ENCODE measurements at regions not wholly inside any gene's neighbourhood (a gene's known extent, or its start where the extent isn't known, plus 50 kb on each side); places are given as distances from the start of the nearest gene placed in this dataset.

DNA sequence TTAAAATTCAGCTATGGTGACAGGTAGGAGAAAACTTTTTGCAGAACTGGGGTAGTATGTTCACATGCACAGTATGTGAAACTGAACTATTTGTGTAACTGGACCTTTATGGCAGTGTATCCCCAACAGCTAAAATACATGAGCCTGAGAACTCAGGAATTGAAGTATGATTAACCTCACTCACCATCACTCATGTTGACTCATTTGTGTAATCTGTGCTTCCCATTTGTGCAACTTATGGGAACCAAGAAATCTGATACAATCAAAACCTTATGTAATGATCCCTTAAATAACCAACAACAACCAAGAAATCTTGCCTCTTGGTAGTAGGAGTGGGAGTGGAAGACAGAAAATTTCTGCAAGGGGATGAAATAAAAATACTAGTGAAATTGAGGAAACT lies 674.9 kb downstream of the HDGFL1 start:
- no peak overlapping the region for H3K4me3 ChIP-seq (ENCODE audit: low read depth, low read length)
- peak; percentile 23 for DNase-seq (ENCODE audit: low read depth)
- no peak for TF ChIP-seq CTCF (conservative IDR thresholded peaks at IDR 0.05; ENCODE audit: low read depth, low read length)

- DNase-seq (ENCODE audit: low read depth): no peak
- no peak overlapping the region for H3K4me3 ChIP-seq (ENCODE audit: low read depth, low read length)
- TF ChIP-seq CTCF (conservative IDR thresholded peaks at IDR 0.05; ENCODE audit: low read depth, low read length): no peak
Measured at GRCh38 chr6:23245572-23245971, 676.2 kb downstream of the HDGFL1 start.

DNA sequence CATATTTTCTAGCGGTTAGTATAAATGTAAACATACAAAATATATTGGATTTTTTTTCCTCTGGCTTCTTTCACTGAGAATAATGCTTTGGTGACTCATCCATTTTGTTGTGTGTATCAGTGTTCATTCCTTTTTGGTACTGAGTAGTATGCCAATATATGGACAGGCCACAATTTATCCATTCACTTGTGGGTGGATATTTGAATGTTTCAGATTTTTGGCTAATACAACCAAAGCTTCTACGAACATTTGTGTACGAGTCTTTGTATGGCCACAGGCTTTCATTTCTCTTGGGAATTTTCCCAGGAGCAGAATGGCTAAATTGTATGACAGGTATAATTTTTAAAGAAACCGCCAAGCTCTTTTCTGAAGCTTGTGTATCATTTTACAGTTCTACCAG lies 677.5 kb downstream of the HDGFL1 start:
- H3K4me3 ChIP-seq (ENCODE audit: low read depth, low read length): no peak overlapping the region
- TF ChIP-seq CTCF (conservative IDR thresholded peaks at IDR 0.05; ENCODE audit: low read depth, low read length): no peak
- DNase-seq (ENCODE audit: low read depth): no peak

GRCh38 chr6:23250556-23250955 lies 681.2 kb downstream of the HDGFL1 start:
- H3K4me3 ChIP-seq (ENCODE audit: low read depth, low read length): no peak overlapping the region
- TF ChIP-seq CTCF (conservative IDR thresholded peaks at IDR 0.05; ENCODE audit: low read depth, low read length): no peak
- DNase-seq (ENCODE audit: low read depth): no peak

- H3K4me3 ChIP-seq (ENCODE audit: low read depth, low read length): no peak overlapping the region
- no peak for DNase-seq (ENCODE audit: low read depth)
- no peak for TF ChIP-seq CTCF (conservative IDR thresholded peaks at IDR 0.05; ENCODE audit: low read depth, low read length)
Measured at GRCh38 chr6:23262864-23263263, 693.5 kb downstream of the HDGFL1 start.

DNA sequence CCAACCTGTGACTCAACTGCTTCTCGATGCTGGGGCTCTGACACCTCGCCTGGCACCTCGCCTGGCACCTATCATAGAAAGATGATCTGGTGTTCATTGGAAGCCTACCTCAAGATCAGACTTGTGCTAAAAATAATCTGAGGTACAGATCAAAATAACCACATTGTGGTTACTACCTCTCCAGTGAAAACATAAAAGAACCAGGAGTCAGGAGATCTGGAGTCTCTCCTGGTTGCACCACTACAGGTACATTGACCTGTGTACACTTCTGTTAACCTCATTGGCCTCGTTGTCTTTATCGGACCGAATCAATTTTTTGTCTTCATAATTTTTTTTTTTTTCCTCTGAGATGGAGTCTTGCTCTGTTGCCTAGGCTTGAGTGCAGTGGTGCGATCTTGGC lies 695.9 kb downstream of the HDGFL1 start:
- TF ChIP-seq CTCF (conservative IDR thresholded peaks at IDR 0.05; ENCODE audit: low read depth, low read length): no peak
- DNase-seq (ENCODE audit: low read depth): no peak
- no peak overlapping the region for H3K4me3 ChIP-seq (ENCODE audit: low read depth, low read length)

DNA sequence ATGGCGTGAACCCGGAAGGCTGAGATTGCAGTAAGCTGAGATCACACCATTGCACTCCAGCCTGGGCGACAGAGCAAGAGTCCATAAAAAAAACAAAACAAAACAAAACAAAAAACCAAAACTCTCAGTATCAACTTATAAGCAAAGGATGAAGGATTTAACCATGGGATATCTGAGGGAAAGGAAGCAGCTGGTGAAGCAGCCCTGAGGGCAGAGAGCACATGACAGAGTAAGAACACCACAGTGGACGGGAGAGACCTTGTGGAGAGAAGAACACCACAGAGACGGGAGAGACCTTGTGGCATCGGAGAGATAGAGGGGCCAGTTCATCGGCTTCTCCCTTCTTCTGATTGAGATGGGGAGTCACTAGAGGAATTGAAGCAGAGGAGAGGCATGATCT lies 697.2 kb downstream of the HDGFL1 start:
- no peak overlapping the region for H3K4me3 ChIP-seq (ENCODE audit: low read depth, low read length)

More for the DNA sequence above, 697.2 kb downstream of the HDGFL1 start:
- TF ChIP-seq CTCF (conservative IDR thresholded peaks at IDR 0.05; ENCODE audit: low read depth, low read length): no peak
- no peak for DNase-seq (ENCODE audit: low read depth)
